Activated CD8-positive, alpha-beta memory T cell treated with anti-CD3 and anti-CD28 coated beads, Interleukin-2, amount 10 ng/mL, durations not matched to agents 7 days and 5 days (primary cell): ENCODE measurements at regions not wholly inside any gene's neighbourhood (a gene's known extent, or its start where the extent isn't known, plus 50 kb on each side); places are given as distances from the start of the nearest gene placed in this dataset.
"Not testable (repeated sequence)": the region's sequence is repeated elsewhere in the genome, so short reads cannot be mapped to it uniquely, and the experiment has no call there.

Experiments used
- ATAC-seq: fragments of 150-1000 bp; cut with Tn5 transposase; one replicate; pipeline ENCODE4 v1.10.0; 2021; ENCODE audit warnings: moderate library complexity
- CTCF ChIA-PET: fragments of 350-600 bp; sonication (Branson Sonifier 250); formaldehyde crosslinking; loops from one replicate; lab custom pipeline; 2021; ENCODE audit warnings: antibody characterized with exemption; lab: Charles Lee
- DNase-seq: peaks from one replicate; pipeline ENCODE4 v3.0.0-alpha.2; 2020
- H3K27ac Mint-ChIP-seq: one replicate; pipeline ENCODE4 v1.8.0; 2021; ENCODE audit warnings: mild to moderate bottlenecking, mixed read lengths
- H3K27me3 Mint-ChIP-seq: one replicate; pipeline ENCODE4 v1.8.0; 2021; ENCODE audit warnings: mixed read lengths
- H3K36me3 Mint-ChIP-seq: one replicate; pipeline ENCODE4 v1.8.0; 2021; ENCODE audit warnings: mild to moderate bottlenecking, mixed read lengths
- H3K4me1 Mint-ChIP-seq: one replicate; pipeline ENCODE4 v1.8.0; 2021; ENCODE audit warnings: mixed read lengths
- H3K4me3 Mint-ChIP-seq: one replicate; pipeline ENCODE4 v1.8.0; 2021; ENCODE audit warnings: mild to moderate bottlenecking, moderate library complexity, mixed read lengths
- H3K9me3 Mint-ChIP-seq: one replicate; pipeline ENCODE4 v1.8.0; 2022; ENCODE audit warnings: low read depth, mixed read lengths

- peaks cover 7% of the 10 kb centered on the region for H3K27me3 Mint-ChIP-seq
- CTCF ChIA-PET, result no interaction called here
Observed at GRCh38 chr16:47983999-47984580, 171.7 kb downstream of the ABCC12 start.

GRCh38 chr16:47980212-47980611, 175.6 kb downstream of the ABCC12 start:
- Mint-ChIP-seq H3K27ac (no peak overlapping the region), H3K4me3 (no peak overlapping the region), H3K4me1 (no peaks in the 10 kb centered on the region), H3K27me3 (peaks cover 4% of the 10 kb centered on the region), H3K9me3 (no peaks in the 10 kb centered on the region), H3K36me3 (no peaks in the 10 kb centered on the region)
- CTCF ChIA-PET, result no interaction called here
- no peak for ATAC-seq
- no peak for DNase-seq

More at GRCh38 chr16:47983999-47984580, 171.7 kb downstream of the ABCC12 start:
- DNase-seq, result no peak
- Mint-ChIP-seq H3K36me3 (no peaks in the 10 kb centered on the region), H3K4me1 (no peaks in the 10 kb centered on the region), H3K4me3 (no peak overlapping the region), H3K27ac (no peak overlapping the region), H3K9me3 (no peaks in the 10 kb centered on the region)
- ATAC-seq, result no peak

GRCh38 chr16:47979616-47980182, 176.1 kb downstream of the ABCC12 start:
- H3K27ac Mint-ChIP-seq, result no peak overlapping the region
- H3K36me3 Mint-ChIP-seq, result no peaks in the 10 kb centered on the region
- CTCF ChIA-PET, result no interaction called here
- H3K4me1 Mint-ChIP-seq, result no peaks in the 10 kb centered on the region
- no peaks in the 10 kb centered on the region for H3K9me3 Mint-ChIP-seq
- H3K27me3 Mint-ChIP-seq, result peaks cover 4% of the 10 kb centered on the region
- ATAC-seq, result no peak
- DNase-seq, result no peak
- no peak overlapping the region for H3K4me3 Mint-ChIP-seq

- CTCF ChIA-PET, result no interaction called here
Observed at GRCh38 chr16:47979164-47979520, 176.7 kb downstream of the ABCC12 start.

GRCh38 chr16:47978491-47979163, 177.2 kb downstream of the ABCC12 start:
- Mint-ChIP-seq H3K27ac (no peak overlapping the region), H3K36me3 (no peaks in the 10 kb centered on the region), H3K27me3 (peaks cover 4% of the 10 kb centered on the region), H3K9me3 (no peaks in the 10 kb centered on the region), H3K4me1 (no peaks in the 10 kb centered on the region), H3K4me3 (no peak overlapping the region)
- DNase-seq (no peak), ATAC-seq (no peak)
- CTCF ChIA-PET, result no interaction called here

More at GRCh38 chr16:47979164-47979520, 176.7 kb downstream of the ABCC12 start:
- Mint-ChIP-seq H3K9me3 (no peaks in the 10 kb centered on the region), H3K27me3 (peaks cover 4% of the 10 kb centered on the region), H3K4me1 (no peaks in the 10 kb centered on the region), H3K36me3 (no peaks in the 10 kb centered on the region), H3K27ac (no peak overlapping the region), H3K4me3 (no peak overlapping the region)
- DNase-seq, result no peak
- no peak for ATAC-seq

GRCh38 chr16:47977802-47978201, 178.0 kb downstream of the ABCC12 start:
- DNase-seq, result no peak
- H3K27ac Mint-ChIP-seq, result no peak overlapping the region
- no peak overlapping the region for H3K4me3 Mint-ChIP-seq
- ATAC-seq, result no peak
- no peaks in the 10 kb centered on the region for H3K36me3 Mint-ChIP-seq
- H3K4me1 Mint-ChIP-seq, result no peaks in the 10 kb centered on the region
- peaks cover 4% of the 10 kb centered on the region for H3K27me3 Mint-ChIP-seq
- CTCF ChIA-PET, result no interaction called here
- H3K9me3 Mint-ChIP-seq, result no peaks in the 10 kb centered on the region

GRCh38 chr16:47976636-47977210, 179.1 kb downstream of the ABCC12 start:
- Mint-ChIP-seq H3K27ac (no peak overlapping the region), H3K4me3 (no peak overlapping the region), H3K9me3 (no peaks in the 10 kb centered on the region), H3K36me3 (no peaks in the 10 kb centered on the region), H3K4me1 (no peaks in the 10 kb centered on the region), H3K27me3 (peaks cover 4% of the 10 kb centered on the region)
- ATAC-seq (no peak), DNase-seq (no peak)
- CTCF ChIA-PET, result no interaction called here

- H3K4me1 Mint-ChIP-seq, H3K27ac Mint-ChIP-seq, H3K4me3 Mint-ChIP-seq, H3K36me3 Mint-ChIP-seq, CTCF ChIA-PET, ATAC-seq, DNase-seq, H3K9me3 Mint-ChIP-seq, H3K27me3 Mint-ChIP-seq: not testable (repeated sequence)
Observed at GRCh38 chr16:47974971-47975370, 180.8 kb downstream of the ABCC12 start.

GRCh38 chr16:47973552-47973951, 182.2 kb downstream of the ABCC12 start:
- ATAC-seq, result no peak
- H3K36me3 Mint-ChIP-seq, result no peaks in the 10 kb centered on the region
- no peaks in the 10 kb centered on the region for H3K27me3 Mint-ChIP-seq
- H3K4me3 Mint-ChIP-seq, result no peak overlapping the region
- no peak overlapping the region for H3K27ac Mint-ChIP-seq
- CTCF ChIA-PET, result no interaction called here
- DNase-seq, result no peak
- H3K9me3 Mint-ChIP-seq, result no peaks in the 10 kb centered on the region
- no peaks in the 10 kb centered on the region for H3K4me1 Mint-ChIP-seq

- ATAC-seq (no peak), DNase-seq (no peak)
- Mint-ChIP-seq H3K27me3 (no peaks in the 10 kb centered on the region), H3K36me3 (no peaks in the 10 kb centered on the region), H3K27ac (no peak overlapping the region), H3K4me1 (no peaks in the 10 kb centered on the region), H3K4me3 (no peak overlapping the region), H3K9me3 (no peaks in the 10 kb centered on the region)
- CTCF ChIA-PET, result no interaction called here
Observed at GRCh38 chr16:47972246-47972985, 183.4 kb downstream of the ABCC12 start.

- DNase-seq (no peak), ATAC-seq (no peak)
- CTCF ChIA-PET, result no interaction called here
- no peaks in the 10 kb centered on the region for H3K27me3 Mint-ChIP-seq
- H3K36me3 Mint-ChIP-seq, result no peaks in the 10 kb centered on the region
- no peak overlapping the region for H3K4me3 Mint-ChIP-seq
- H3K27ac Mint-ChIP-seq, result no peak overlapping the region
- no peaks in the 10 kb centered on the region for H3K4me1 Mint-ChIP-seq
- H3K9me3 Mint-ChIP-seq, result no peaks in the 10 kb centered on the region
Observed at GRCh38 chr16:47971225-47971624, 184.6 kb downstream of the ABCC12 start.

GRCh38 chr16:47970291-47970931, 185.4 kb downstream of the ABCC12 start:
- no peaks in the 10 kb centered on the region for H3K4me1 Mint-ChIP-seq
- CTCF ChIA-PET, result no interaction called here
- ATAC-seq, result no peak
- no peak overlapping the region for H3K4me3 Mint-ChIP-seq
- DNase-seq, result no peak
- no peak overlapping the region for H3K27ac Mint-ChIP-seq
- H3K36me3 Mint-ChIP-seq, result no peaks in the 10 kb centered on the region
- H3K27me3 Mint-ChIP-seq, result no peaks in the 10 kb centered on the region
- no peaks in the 10 kb centered on the region for H3K9me3 Mint-ChIP-seq

- no peaks in the 10 kb centered on the region for H3K36me3 Mint-ChIP-seq
- H3K4me1 Mint-ChIP-seq, result no peaks in the 10 kb centered on the region
- H3K27me3 Mint-ChIP-seq, result no peaks in the 10 kb centered on the region
- no peak overlapping the region for H3K4me3 Mint-ChIP-seq
- H3K27ac Mint-ChIP-seq, result no peak overlapping the region
- DNase-seq, result no peak
- CTCF ChIA-PET, result no interaction called here
- ATAC-seq, result no peak
- no peaks in the 10 kb centered on the region for H3K9me3 Mint-ChIP-seq
Observed at GRCh38 chr16:47967374-47967773, 188.4 kb downstream of the ABCC12 start.
